ENCODE measurements at regions not wholly inside any gene's neighbourhood (a gene's known extent, or its start where the extent isn't known, plus 50 kb on each side); places are given as distances from the start of the nearest gene placed in this dataset.

- TF ChIP-seq RBBP5 (conservative IDR thresholded peaks at IDR 0.05): no peak
- TF ChIP-seq NFXL1 (IDR thresholded peaks at IDR 0.05; ENCODE audit: borderline replicate concordance): no peak
- TF ChIP-seq CREB1 (IDR thresholded peaks at IDR 0.05; ENCODE audit: low read depth): no peak
- no peak for TF ChIP-seq NR2C2 (IDR thresholded peaks at IDR 0.05; ENCODE audit: borderline replicate concordance, control insufficient read depth, insufficient read length, low read depth)
- TF ChIP-seq PML (IDR thresholded peaks at IDR 0.05; ENCODE audit: low read length): no peak
Observed at GRCh38 chr12:124720681-124721500, 142.8 kb downstream of the SCARB1 start (continued).

GRCh38 chr12:124720004-124720680 is 143.5 kb downstream of the SCARB1 start:
- ChIA-PET SMC1A (ENCODE audit: uncharacterized antibody, unreplicated experiment) (interaction anchor here (0.5 kb wide), 1 partner anchor 40 kb away, joined by 3 read pairs; no protein-coding TSS in a partner anchor), POLR2A (no interaction called here), CTCF (interaction anchor here (0.5 to 1.4 kb wide), 2 partner anchors 45 to 683 kb away, joined by 4 read pairs; no protein-coding TSS in a partner anchor), RAD21 (ENCODE audit: unreplicated experiment) (no interaction called here)
- Histone ChIP-seq H4K20me1 (ENCODE audit: control insufficient read depth, insufficient read depth) (no peaks in the 10 kb centered on the region), H3K4me2 (ENCODE audit: control insufficient read depth, insufficient read depth) (no peak overlapping the region), H3K27ac (ENCODE audit: control insufficient read depth, insufficient read depth) (no peak overlapping the region), H2AFZ (ENCODE audit: control insufficient read depth, low read depth, low read length) (no peak overlapping the region), H3K27me3 (replicated peaks in 1 of 2; ENCODE audit: control insufficient read depth in 2 of 2, insufficient read depth in 2 of 2, low read length in 1 of 2) (no peaks in the 10 kb centered on the region), H3K9ac (ENCODE audit: control insufficient read depth, insufficient read depth, low read length) (no peak overlapping the region), H3K9me3 (replicated peaks; ENCODE audit: control insufficient read depth, insufficient read depth, low read length) (no peaks in the 10 kb centered on the region; the same call in 2 of the 3 replicates), H3K4me3 (no peak overlapping the region), H3K4me1 (ENCODE audit: control insufficient read depth, insufficient read depth, low read length) (no peaks in the 10 kb centered on the region), H3K36me3 (ENCODE audit: control insufficient read depth in 2 of 2, insufficient read depth in 2 of 2, low read length in 1 of 2) (no peaks in the 10 kb centered on the region), H3K79me2 (ENCODE audit: control insufficient read depth, insufficient read depth, low read length) (no peaks in the 10 kb centered on the region)
- no TSS peak for BruUV-seq (replicated peaks)
- in situ Hi-C loops (cut with MboI): no loop called here
- FAIRE-seq: no peak
- no peak for ATAC-seq
- no peak for DNase-seq (ENCODE audit: low read depth, low spot score)
- no peak for TF ChIP-seq FOXM1 (IDR thresholded peaks at IDR 0.05; ENCODE audit: low read depth, low read length)
- no peak for TF ChIP-seq MEF2A (IDR thresholded peaks at IDR 0.05; ENCODE audit: insufficient read depth, low read depth, low read length)
- no peak for TF ChIP-seq CHD4 (IDR thresholded peaks at IDR 0.05)
- no peak for TF ChIP-seq HCFC1 (IDR thresholded peaks at IDR 0.05; ENCODE audit: low read length)
- TF ChIP-seq SIN3A (IDR thresholded peaks at IDR 0.05; ENCODE audit: low read depth, low read length): no peak
- no peak for TF ChIP-seq SUPT20H (IDR thresholded peaks at IDR 0.05; ENCODE audit: borderline replicate concordance, control insufficient read depth, low read depth, low read length)
- no peak for TF ChIP-seq ATF7 (IDR thresholded peaks at IDR 0.05; ENCODE audit: low read depth)
- no peak for TF ChIP-seq RCOR1 (conservative IDR thresholded peaks at IDR 0.05; ENCODE audit: low read depth, low read length)
- TF ChIP-seq CEBPB (IDR thresholded peaks at IDR 0.05; ENCODE audit: borderline replicate concordance in 1 of 2, low read depth in 2 of 2, low read length in 2 of 2): no peak
- no peak for TF ChIP-seq SIX5 (IDR thresholded peaks at IDR 0.05; ENCODE audit: low read depth, low read length, severe bottlenecking)
- no peak for TF ChIP-seq ZNF622 (IDR thresholded peaks at IDR 0.05)
- TF ChIP-seq IKZF1 (conservative IDR thresholded peaks at IDR 0.05): no peak
- TF ChIP-seq GABPA (IDR thresholded peaks at IDR 0.05; ENCODE audit: low read depth): no peak
- TF ChIP-seq MLLT1 (IDR thresholded peaks at IDR 0.05): no peak
- TF ChIP-seq RAD51 (IDR thresholded peaks at IDR 0.05): no peak
- no peak for TF ChIP-seq RELA (IDR thresholded peaks at IDR 0.05; ENCODE audit: borderline replicate concordance, partially characterized antibody)
- TF ChIP-seq ZNF207 (IDR thresholded peaks at IDR 0.05; ENCODE audit: borderline replicate concordance): no peak
- no peak for TF ChIP-seq JUND (IDR thresholded peaks at IDR 0.05; ENCODE audit: low read depth, low read length)
- TF ChIP-seq CHD2 (IDR thresholded peaks at IDR 0.05; ENCODE audit: borderline replicate concordance, low read depth, low read length): no peak
- intact Hi-C loops (cut with micrococcal nuclease; ENCODE audit: unreplicated experiment): no loop called here
- WGBS (ENCODE audit: insufficient coverage, insufficient replicate concordance, low lambda C conversion rate, missing lambda C conversion rate): 66% methylated on average over 14 of the region's 14 CpGs
